ENCODE measurements at regions not wholly inside any gene's neighbourhood (a gene's known extent, or its start where the extent isn't known, plus 50 kb on each side); places are given as distances from the start of the nearest gene placed in this dataset.

DNA sequence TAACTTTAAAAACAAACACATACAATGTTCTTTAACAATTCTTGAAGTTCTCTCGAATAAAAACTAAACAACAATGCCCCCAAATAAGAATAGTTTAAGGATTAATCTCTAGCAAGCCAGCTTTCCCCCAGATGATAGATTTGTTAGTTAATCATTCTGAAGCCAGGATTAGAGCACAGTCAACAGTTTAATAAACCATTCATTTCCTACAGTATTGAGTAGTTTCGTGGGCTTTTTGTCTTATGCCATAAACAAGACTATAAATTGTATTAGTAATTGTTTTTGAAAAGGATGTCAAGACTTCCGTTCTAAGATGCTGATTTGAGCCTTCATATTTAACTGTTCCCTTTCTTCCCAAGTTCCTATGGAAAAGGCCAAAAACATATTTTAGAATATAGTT lies 136.6 kb downstream of the PIK3R1 start:
- CTCF ChIA-PET: no interaction called here
- Histone ChIP-seq H3K27me3 (ENCODE audit: control insufficient read depth, insufficient read depth, low read length) (no peaks in the 10 kb centered on the region), H3K4me3 (ENCODE audit: low read depth, low read length) (no peak overlapping the region), H3K36me3 (ENCODE audit: control insufficient read depth, insufficient read depth, low read length) (no peaks in the 10 kb centered on the region)
- POLR2A ChIA-PET: no interaction called here
- TF ChIP-seq, protein P1, sequence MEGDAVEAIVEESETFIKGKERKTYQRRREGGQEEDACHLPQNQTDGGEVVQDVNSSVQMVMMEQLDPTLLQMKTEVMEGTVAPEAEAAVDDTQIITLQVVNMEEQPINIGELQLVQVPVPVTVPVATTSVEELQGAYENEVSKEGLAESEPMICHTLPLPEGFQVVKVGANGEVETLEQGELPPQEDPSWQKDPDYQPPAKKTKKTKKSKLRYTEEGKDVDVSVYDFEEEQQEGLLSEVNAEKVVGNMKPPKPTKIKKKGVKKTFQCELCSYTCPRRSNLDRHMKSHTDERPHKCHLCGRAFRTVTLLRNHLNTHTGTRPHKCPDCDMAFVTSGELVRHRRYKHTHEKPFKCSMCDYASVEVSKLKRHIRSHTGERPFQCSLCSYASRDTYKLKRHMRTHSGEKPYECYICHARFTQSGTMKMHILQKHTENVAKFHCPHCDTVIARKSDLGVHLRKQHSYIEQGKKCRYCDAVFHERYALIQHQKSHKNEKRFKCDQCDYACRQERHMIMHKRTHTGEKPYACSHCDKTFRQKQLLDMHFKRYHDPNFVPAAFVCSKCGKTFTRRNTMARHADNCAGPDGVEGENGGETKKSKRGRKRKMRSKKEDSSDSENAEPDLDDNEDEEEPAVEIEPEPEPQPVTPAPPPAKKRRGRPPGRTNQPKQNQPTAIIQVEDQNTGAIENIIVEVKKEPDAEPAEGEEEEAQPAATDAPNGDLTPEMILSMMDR (IDR thresholded peaks at IDR 0.05; ENCODE audit: insufficient read depth, low read depth, low read length): no peak
- no peak for DNase-seq (ENCODE audit: low read depth)

DNA sequence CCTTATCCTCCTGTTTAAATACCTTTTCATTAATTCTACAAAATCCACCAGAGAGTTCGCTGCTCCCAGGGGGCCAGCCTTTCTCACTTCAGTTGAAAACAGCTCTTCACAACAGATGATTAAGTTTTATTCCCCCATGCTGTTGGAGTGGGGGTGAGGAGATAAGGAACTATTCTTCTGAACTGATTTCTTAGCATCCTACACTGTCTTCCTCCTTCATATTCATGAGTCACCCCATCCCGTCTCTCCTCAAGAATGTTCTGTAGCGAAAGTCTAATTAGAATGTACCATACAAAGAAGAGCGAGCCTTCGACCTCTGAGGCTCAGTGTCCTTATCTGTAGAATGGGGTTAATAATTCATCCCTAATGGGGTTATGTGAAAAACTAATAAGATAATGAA lies 138.0 kb downstream of the PIK3R1 start:
- ChIA-PET POLR2A (no interaction called here), CTCF (no interaction called here)
- Histone ChIP-seq H3K27me3 (ENCODE audit: control insufficient read depth, insufficient read depth, low read length) (no peaks in the 10 kb centered on the region), H3K36me3 (ENCODE audit: control insufficient read depth, insufficient read depth, low read length) (no peaks in the 10 kb centered on the region), H3K4me3 (ENCODE audit: low read depth, low read length) (no peak overlapping the region)
- TF ChIP-seq, protein P1 (IDR thresholded peaks at IDR 0.05; ENCODE audit: insufficient read depth, low read depth, low read length): no peak
- DNase-seq (ENCODE audit: low read depth): no peak

DNA sequence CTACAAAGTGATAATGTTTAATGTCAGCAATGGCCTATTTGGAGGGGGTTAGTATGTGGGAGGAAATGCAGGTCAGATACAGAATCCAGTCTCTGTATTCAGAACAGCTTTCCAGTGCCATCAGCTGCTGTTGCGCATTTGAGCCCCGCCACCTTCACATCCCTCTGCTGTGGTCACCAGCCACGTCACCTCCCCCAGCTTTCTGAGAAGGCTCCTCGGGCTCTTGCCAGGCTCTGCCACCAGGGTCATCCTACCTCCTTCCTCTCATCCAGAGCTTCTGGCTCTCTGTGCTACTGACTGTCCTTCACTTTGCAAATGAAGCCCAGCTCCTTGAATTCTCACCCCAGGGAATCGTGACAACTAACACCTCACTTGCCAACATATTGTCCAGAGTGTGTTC lies 138.8 kb downstream of the PIK3R1 start:
- POLR2A ChIA-PET: no interaction called here
- TF ChIP-seq, protein P1 (IDR thresholded peaks at IDR 0.05; ENCODE audit: insufficient read depth, low read depth, low read length): no peak
- no peaks in the 10 kb centered on the region for H3K27me3 ChIP-seq (ENCODE audit: control insufficient read depth, insufficient read depth, low read length)
- CTCF ChIA-PET: interaction anchor here (1.2 to 1.3 kb wide), 2 partner anchors 9 to 68 kb away, joined by 3 to 4 read pairs; no protein-coding TSS in a partner anchor
- H3K4me3 ChIP-seq (ENCODE audit: low read depth, low read length): no peak overlapping the region
- DNase-seq (ENCODE audit: low read depth): no peak
- H3K36me3 ChIP-seq (ENCODE audit: control insufficient read depth, insufficient read depth, low read length): no peaks in the 10 kb centered on the region

DNA sequence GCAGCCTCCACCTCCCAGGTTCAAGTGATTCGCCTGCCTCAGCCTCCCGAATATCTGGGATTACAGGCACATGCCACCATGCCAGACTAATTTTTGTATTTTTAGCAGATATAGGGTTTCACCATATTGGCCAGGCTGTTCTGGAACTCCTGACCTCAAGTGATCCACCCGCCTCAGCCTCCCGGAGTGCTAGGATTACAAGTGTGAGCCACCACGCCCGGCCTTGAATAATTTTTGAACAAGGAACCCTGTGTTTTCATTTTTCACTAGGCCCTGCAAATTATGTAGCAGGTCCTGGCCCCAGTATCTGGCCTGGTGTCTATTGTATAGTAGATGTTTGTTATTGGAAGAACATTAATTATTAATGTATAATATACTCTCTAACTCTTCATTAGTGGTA lies 140.7 kb downstream of the PIK3R1 start:
- ChIA-PET POLR2A (no interaction called here), CTCF (no interaction called here)
- H3K27me3 ChIP-seq (ENCODE audit: control insufficient read depth, insufficient read depth, low read length): no peaks in the 10 kb centered on the region
- TF ChIP-seq, protein P1 (IDR thresholded peaks at IDR 0.05; ENCODE audit: insufficient read depth, low read depth, low read length): no peak
- no peaks in the 10 kb centered on the region for H3K36me3 ChIP-seq (ENCODE audit: control insufficient read depth, insufficient read depth, low read length)
- DNase-seq (ENCODE audit: low read depth): no peak
- no peak overlapping the region for H3K4me3 ChIP-seq (ENCODE audit: low read depth, low read length)

DNA sequence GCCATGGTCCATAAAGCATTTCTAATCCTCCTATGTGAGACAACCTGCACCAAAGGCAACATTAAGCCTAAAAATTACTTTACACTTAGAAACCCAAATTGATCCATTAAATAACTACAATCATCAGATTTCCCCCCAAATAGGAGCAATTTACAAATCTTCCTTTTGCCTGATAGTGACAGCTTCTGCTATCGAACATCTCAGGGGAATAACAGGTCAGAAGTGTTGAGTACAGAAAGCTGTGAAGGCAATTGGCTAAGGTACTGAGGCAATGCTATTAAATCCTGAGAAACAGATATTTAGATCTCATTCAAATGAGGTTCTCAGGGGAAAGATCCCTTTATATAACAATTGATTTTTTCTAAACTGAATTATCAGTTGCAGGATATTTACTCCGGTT lies 141.1 kb downstream of the PIK3R1 start:
- ChIA-PET CTCF (no interaction called here), POLR2A (no interaction called here)

More for the DNA sequence above, 141.1 kb downstream of the PIK3R1 start:
- no peaks in the 10 kb centered on the region for H3K36me3 ChIP-seq (ENCODE audit: control insufficient read depth, insufficient read depth, low read length)
- no peak overlapping the region for H3K4me3 ChIP-seq (ENCODE audit: low read depth, low read length)
- DNase-seq (ENCODE audit: low read depth): no peak
- TF ChIP-seq, protein P1 (IDR thresholded peaks at IDR 0.05; ENCODE audit: insufficient read depth, low read depth, low read length): no peak
- no peaks in the 10 kb centered on the region for H3K27me3 ChIP-seq (ENCODE audit: control insufficient read depth, insufficient read depth, low read length)

All from BJ (cell line).